Endothelial cell of umbilical vein (primary cell): ENCODE measurements at regions not wholly inside any gene's neighbourhood (a gene's known extent, or its start where the extent isn't known, plus 50 kb on each side); places are given as distances from the start of the nearest gene placed in this dataset.

ENCODE experiments used
- BruUV-seq: library from RNA; stranded (reverse); fragments of 400-500 nt; replicated peaks from 2 replicates; lab custom pipeline; 2021; lab: Mats Ljungman, UMichigan
- CTCF ChIA-PET: fragments of 300-600, 350-600 bp; sonication (Branson Sonifier 250); formaldehyde crosslinking; loops from one replicate; lab custom pipeline; 2021; ENCODE audit warnings: antibody characterized with exemption, inconsistent platforms; lab: Charles Lee
- POLR2A ChIA-PET: fragments of 300-600, 350-600 bp; sonication (Branson Sonifier 250); formaldehyde crosslinking; loops from one replicate; lab custom pipeline; 2021; ENCODE audit warnings: antibody characterized with exemption, inconsistent platforms; lab: Charles Lee
- DNase-seq: peaks from one replicate; pipeline ENCODE4 v3.0.0-alpha.2; 2011; ENCODE audit warnings: low read depth, low spot score
- FAIRE-seq: peaks from 2 replicates; lab custom pipeline; 2011; peaks lifted over from hg19 to GRCh38; lab: Jason Lieb, UNC
- H2AFZ ChIP-seq: 2 replicates; pipeline ENCODE4 v1.6.0; 2012; ENCODE audit warnings: low read depth, low read length, control low read depth, inconsistent platforms
- H3K27ac ChIP-seq: 2 replicates; pipeline ENCODE4 v1.5.1; 2011; ENCODE audit warnings: low read depth, mild to moderate bottlenecking, control low read depth, low read length, moderate library complexity; ENCODE audit not compliant: insufficient read depth
- H3K27me3 ChIP-seq, 2 experiments: 2 replicates each; pipeline versions ENCODE4 v1.6.0 to v1.6.1; 2011; ENCODE audit warnings: low read length in 2 of 2, mixed read lengths in 1 of 2; ENCODE audit not compliant: control insufficient read depth in 2 of 2, insufficient read depth in 2 of 2
- H3K36me3 ChIP-seq, 2 experiments: 2 replicates in 1 of 2; 3 replicates in 1 of 2; pipeline ENCODE4 v1.5.1; 2011; ENCODE audit warnings: low read length in 2 of 2, mild to moderate bottlenecking in 1 of 2, moderate library complexity in 1 of 2; ENCODE audit not compliant: control insufficient read depth in 2 of 2, insufficient read depth in 2 of 2; ENCODE audit errors: extremely low read depth in 1 of 2
- H3K4me1 ChIP-seq: 3 replicates; pipeline ENCODE4 v1.5.1; 2011; ENCODE audit warnings: mild to moderate bottlenecking, low read length; ENCODE audit not compliant: control insufficient read depth, insufficient read depth; ENCODE audit errors: extremely low read depth
- H3K4me2 ChIP-seq: 2 replicates; pipeline ENCODE4 v1.6.1; 2011; ENCODE audit warnings: low read length, control low read depth, mixed read lengths; ENCODE audit not compliant: insufficient read depth
- H3K4me3 ChIP-seq, 3 experiments: fragments of 200-600 bp in 1 of 3; sonication (generic), shearing (Covaris generic) in 1 of 3; replicated peaks in 1 of 3; 2 replicates each; pipeline ENCODE4 v1.5.1; 2011 to 2016; ENCODE audit warnings: control low read depth in 3 of 3, low read length in 3 of 3, mild to moderate bottlenecking in 2 of 3, inconsistent platforms in 1 of 3, low read depth in 1 of 3, moderate library complexity in 1 of 3; ENCODE audit not compliant: insufficient read depth in 1 of 3
- H3K79me2 ChIP-seq: 2 replicates; pipeline ENCODE4 v1.6.0; 2012; ENCODE audit warnings: low read length, inconsistent platforms; ENCODE audit not compliant: control insufficient read depth, insufficient read depth
- H3K9ac ChIP-seq: replicated peaks from 2 replicates; pipeline ENCODE3; 2011; ENCODE audit warnings: low read length, control low read depth; ENCODE audit not compliant: insufficient read depth; ENCODE audit errors: extremely low read depth
- H3K9me1 ChIP-seq: replicated peaks from 3 replicates; pipeline ENCODE4 v1.6.0; 2011; ENCODE audit warnings: mild to moderate bottlenecking, low read length; ENCODE audit not compliant: control insufficient read depth, insufficient read depth; ENCODE audit errors: extremely low read depth
- H3K9me3 ChIP-seq: replicated peaks from 2 replicates; pipeline ENCODE4 v1.5.1; 2012; ENCODE audit warnings: low read length, inconsistent platforms; ENCODE audit not compliant: control insufficient read depth, insufficient read depth
- H4K20me1 ChIP-seq: replicated peaks from 2 replicates; pipeline ENCODE3; 2011; ENCODE audit warnings: mild to moderate bottlenecking, low read length; ENCODE audit not compliant: control insufficient read depth, insufficient read depth; ENCODE audit errors: extremely low read depth
- FOS ChIP-seq: IDR thresholded peaks from 2 replicates; pipeline ENCODE4 v1.6.1; 2011; ENCODE audit warnings: mild to moderate bottlenecking, low read length, moderate library complexity, borderline replicate concordance; ENCODE audit not compliant: insufficient read depth
- GATA2 ChIP-seq: IDR thresholded peaks from 2 replicates; pipeline ENCODE4 v1.7.0; 2011; ENCODE audit warnings: low read depth, mild to moderate bottlenecking, moderate library complexity, mixed read lengths, low read length; ENCODE audit not compliant: insufficient read length, insufficient read depth
- JUN ChIP-seq: IDR thresholded peaks from 2 replicates; pipeline ENCODE4 v1.6.1; 2011; ENCODE audit warnings: borderline replicate concordance, low read depth; ENCODE audit not compliant: insufficient read length, insufficient read depth
- MYC ChIP-seq: IDR thresholded peaks from one replicate; pipeline ENCODE4 v1.6.1; 2011; ENCODE audit warnings: mild to moderate bottlenecking, low read depth, low read length
- dilution Hi-C: fragments of 300-500 bp; cut with MboI; formaldehyde crosslinking; loops from one replicate; pipeline ENCODE4 v1.15.0; 2019; ENCODE audit warnings: low sequenced_read_pairs; ENCODE audit not compliant: extremely low pct_ligation_motif_present
- intact Hi-C: fragments of 100-400 bp; cut with micrococcal nuclease; formaldehyde crosslinking; loops from one replicate; pipeline ENCODE4 v1.10.0; 2022
- TF ChIP-seq, protein P1 (sequence below): IDR thresholded peaks from 2 replicates; pipeline ENCODE4 v1.6.1; 2011; ENCODE audit not compliant: insufficient read depth, insufficient read length

DNA sequence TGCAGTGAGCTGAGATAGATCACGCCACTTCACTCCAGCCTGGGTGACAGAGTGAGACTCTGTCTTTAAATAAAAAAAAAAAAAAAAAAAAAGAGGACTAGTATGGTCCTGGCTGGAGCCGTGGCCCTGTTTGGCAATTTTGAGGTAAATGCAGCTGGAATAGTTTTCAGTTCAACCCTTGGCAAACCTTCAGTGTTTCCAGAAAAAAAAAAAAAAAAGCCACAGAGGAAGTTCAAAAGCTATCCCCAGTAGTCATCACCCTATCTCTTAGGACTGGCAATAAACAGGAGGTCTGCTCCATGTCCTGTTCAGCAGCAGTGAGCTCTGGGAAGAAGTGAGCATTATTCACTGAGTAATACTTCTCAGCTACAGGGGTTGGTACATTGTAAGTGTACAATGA, 56.8 kb upstream of the ERRFI1 start:
- ChIA-PET POLR2A (interaction anchor here (0.7 kb wide), 1 partner anchor 35 kb away, joined by 4 read pairs; no protein-coding TSS in a partner anchor), CTCF (interaction anchor here (0.6 to 2.1 kb wide), 6 partner anchors 9 to 231 kb away, joined by 3 to 8 read pairs (median 4); no protein-coding TSS in a partner anchor)
- Histone ChIP-seq H3K9me3 (no peaks in the 10 kb centered on the region), H3K9ac (no peak overlapping the region), H3K4me3 (no peak overlapping the region), H4K20me1 (no peaks in the 10 kb centered on the region), H3K9me1 (no peaks in the 10 kb centered on the region), H3K79me2 (no peaks in the 10 kb centered on the region), H2AFZ (no peak overlapping the region), H3K36me3 (no peaks in the 10 kb centered on the region), H3K4me1 (peaks cover 22% of the 10 kb centered on the region), H3K4me2 (no peak overlapping the region), H3K27ac (no peak overlapping the region), H3K27me3 (no peaks in the 10 kb centered on the region)
- TF ChIP-seq FOS (peak; percentile 4), GATA2 (no peak), MYC (no peak)
- TF ChIP-seq, protein P1, sequence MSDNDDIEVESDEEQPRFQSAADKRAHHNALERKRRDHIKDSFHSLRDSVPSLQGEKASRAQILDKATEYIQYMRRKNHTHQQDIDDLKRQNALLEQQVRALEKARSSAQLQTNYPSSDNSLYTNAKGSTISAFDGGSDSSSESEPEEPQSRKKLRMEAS = no peak
- dilution Hi-C loops = no loop called here
- no peak for DNase-seq
- intact Hi-C loops = no loop called here
- BruUV-seq = no TSS peak
- no peak for FAIRE-seq

- Histone ChIP-seq H3K27ac (peak overlapping the region; percentile 76), H3K9me3 (no peaks in the 10 kb centered on the region), H3K9ac (peak overlapping the region; percentile 17), H3K4me2 (peak overlapping the region; percentile 43), H3K27me3 (no peaks in the 10 kb centered on the region), H3K36me3 (no peaks in the 10 kb centered on the region), H3K4me1 (peaks cover 22% of the 10 kb centered on the region), H3K4me3 (no peak overlapping the region), H3K79me2 (no peaks in the 10 kb centered on the region), H4K20me1 (no peaks in the 10 kb centered on the region), H2AFZ (peak overlapping the region; percentile 43), H3K9me1 (no peaks in the 10 kb centered on the region)
- dilution Hi-C loops = no loop called here
- peak; percentile 89 for FAIRE-seq
- DNase-seq = peak; percentile 81
- intact Hi-C loops = no loop called here
- no TSS peak for BruUV-seq
- ChIA-PET POLR2A (interaction anchor here (1.4 kb wide), 1 partner anchor 11 kb away, joined by 5 read pairs; no protein-coding TSS in a partner anchor), CTCF (interaction anchor here (1.2 to 2.2 kb wide), 12 partner anchors 12 to 236 kb away, joined by 3 to 16 read pairs (median 6); no protein-coding TSS in a partner anchor)
- TF ChIP-seq MYC (no peak), JUN (peak; percentile 77), FOS (peak; percentile 81)
These were observed 52.1 kb upstream of the ERRFI1 start for GRCh38 chr1:8078176-8078671.
